ENCODE measurements at regions not wholly inside any gene's neighbourhood (a gene's known extent, or its start where the extent isn't known, plus 50 kb on each side); places are given as distances from the start of the nearest gene placed in this dataset.
A peak's percentile ranks its signal among the peaks of the same experiment; 100 is the strongest.

GRCh38 chr1:11338284-11338924 is 65.4 kb downstream of the UBIAD1 start:
- no peak for DNase-seq (ENCODE audit: low spot score)

- DNase-seq (ENCODE audit: low spot score): no peak
Observed at GRCh38 chr1:11339346-11340232, 66.6 kb downstream of the UBIAD1 start.

GRCh38 chr1:11340233-11340632 is 67.2 kb downstream of the UBIAD1 start:
- no peak for DNase-seq (ENCODE audit: low spot score)

GRCh38 chr1:11341901-11342552 is 69.0 kb downstream of the UBIAD1 start:
- no peak for DNase-seq (ENCODE audit: low spot score)

- DNase-seq (ENCODE audit: low spot score): no peak
Observed at GRCh38 chr1:11342621-11343032, 69.6 kb downstream of the UBIAD1 start.

- no peak for DNase-seq (ENCODE audit: low spot score)
Observed at GRCh38 chr1:11345971-11346715, 73.1 kb downstream of the UBIAD1 start.

GRCh38 chr1:11350265-11350664 is 77.3 kb downstream of the UBIAD1 start:
- no peak for DNase-seq (ENCODE audit: low spot score)

GRCh38 chr1:11352058-11352715 is 79.2 kb downstream of the UBIAD1 start:
- no peak for DNase-seq (ENCODE audit: low spot score)

GRCh38 chr1:11352816-11353799 is 80.1 kb downstream of the UBIAD1 start:
- DNase-seq (ENCODE audit: low spot score): no peak

GRCh38 chr1:11354893-11355553 is 82.0 kb downstream of the UBIAD1 start:
- peak; percentile 54 for DNase-seq (ENCODE audit: low spot score)

- peak; percentile 79 for DNase-seq (ENCODE audit: low spot score)
Observed at GRCh38 chr1:11355559-11356475, 82.8 kb downstream of the UBIAD1 start.

GRCh38 chr1:11357276-11357675 is 84.3 kb downstream of the UBIAD1 start:
- DNase-seq (ENCODE audit: low spot score): peak; percentile 16

- no peak for DNase-seq (ENCODE audit: low spot score)
Observed at GRCh38 chr1:11358984-11359383, 86.0 kb downstream of the UBIAD1 start.

GRCh38 chr1:11362547-11363021 is 89.6 kb downstream of the UBIAD1 start:
- DNase-seq (ENCODE audit: low spot score): no peak

GRCh38 chr1:11364170-11364569 is 91.2 kb downstream of the UBIAD1 start:
- DNase-seq (ENCODE audit: low spot score): no peak

- DNase-seq (ENCODE audit: low spot score): no peak
Observed at GRCh38 chr1:11365744-11366387, 92.9 kb downstream of the UBIAD1 start.

GRCh38 chr1:11373029-11373894 is 100.3 kb downstream of the UBIAD1 start:
- no peak for DNase-seq (ENCODE audit: low spot score)
